ENCODE measurements at regions not wholly inside any gene's neighbourhood (a gene's known extent, or its start where the extent isn't known, plus 50 kb on each side); places are given as distances from the start of the nearest gene placed in this dataset.

DNA sequence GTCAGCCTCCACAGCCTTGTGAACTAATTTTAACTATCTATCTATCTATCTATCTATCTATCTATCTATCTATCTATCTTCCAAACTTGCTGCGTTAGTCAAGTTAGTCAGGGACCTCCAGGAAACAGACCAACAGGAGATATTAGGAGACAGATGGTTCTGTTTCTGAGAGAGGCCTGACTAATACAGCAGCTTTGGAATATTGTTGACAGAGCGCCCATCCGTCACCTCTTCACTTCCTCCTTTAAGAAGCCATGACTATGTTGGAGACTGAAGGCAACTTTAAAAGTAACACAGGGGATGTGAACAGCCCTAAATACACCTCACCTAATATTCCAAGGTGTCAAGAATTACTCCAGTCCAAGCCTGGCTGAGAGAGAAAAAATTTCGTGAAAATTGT lies 280.9 kb upstream of the IGFBP3 start:
- no peak overlapping the region for H3K4me2 ChIP-seq
- no peaks in the 10 kb centered on the region for H3K27me3 ChIP-seq
- no peak for TF ChIP-seq Cebpa-rat (IDR thresholded peaks at IDR 0.05)
- no peaks in the 10 kb centered on the region for H3K4me1 ChIP-seq
- no peaks in the 10 kb centered on the region for H4K20me1 ChIP-seq
- no peak overlapping the region for H3K9ac ChIP-seq
- no peak overlapping the region for H3K27ac ChIP-seq
- no peak overlapping the region for H3K4me3 ChIP-seq
- no peaks in the 10 kb centered on the region for H3K36me3 ChIP-seq
- no peaks in the 10 kb centered on the region for H3K9me3 ChIP-seq

DNA sequence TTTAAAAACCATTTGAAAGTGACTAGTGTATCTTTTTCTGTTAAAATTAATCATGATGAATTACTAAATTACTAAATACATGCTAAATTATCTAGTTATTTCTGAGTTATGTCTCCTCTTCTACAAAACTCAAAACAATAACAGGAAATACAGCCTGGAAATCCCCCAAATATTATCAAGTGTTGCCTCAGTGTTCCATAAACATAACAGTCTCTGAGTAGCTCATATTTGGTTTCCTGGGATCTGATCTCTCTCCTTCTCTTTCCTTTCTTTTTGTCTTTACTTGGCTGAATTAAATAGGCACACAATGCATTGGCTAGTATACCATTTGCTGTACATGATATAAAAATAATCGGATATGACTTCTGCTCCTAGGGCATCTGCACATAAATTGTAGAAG lies 277.6 kb upstream of the IGFBP3 start:
- Histone ChIP-seq H3K4me1 (no peaks in the 10 kb centered on the region), H3K27ac (no peak overlapping the region), H3K4me2 (no peak overlapping the region), H3K9me3 (no peaks in the 10 kb centered on the region), H3K9ac (no peak overlapping the region), H3K27me3 (no peaks in the 10 kb centered on the region), H3K36me3 (no peaks in the 10 kb centered on the region), H4K20me1 (no peaks in the 10 kb centered on the region), H3K4me3 (no peak overlapping the region)
- no peak for TF ChIP-seq Cebpa-rat (IDR thresholded peaks at IDR 0.05)

DNA sequence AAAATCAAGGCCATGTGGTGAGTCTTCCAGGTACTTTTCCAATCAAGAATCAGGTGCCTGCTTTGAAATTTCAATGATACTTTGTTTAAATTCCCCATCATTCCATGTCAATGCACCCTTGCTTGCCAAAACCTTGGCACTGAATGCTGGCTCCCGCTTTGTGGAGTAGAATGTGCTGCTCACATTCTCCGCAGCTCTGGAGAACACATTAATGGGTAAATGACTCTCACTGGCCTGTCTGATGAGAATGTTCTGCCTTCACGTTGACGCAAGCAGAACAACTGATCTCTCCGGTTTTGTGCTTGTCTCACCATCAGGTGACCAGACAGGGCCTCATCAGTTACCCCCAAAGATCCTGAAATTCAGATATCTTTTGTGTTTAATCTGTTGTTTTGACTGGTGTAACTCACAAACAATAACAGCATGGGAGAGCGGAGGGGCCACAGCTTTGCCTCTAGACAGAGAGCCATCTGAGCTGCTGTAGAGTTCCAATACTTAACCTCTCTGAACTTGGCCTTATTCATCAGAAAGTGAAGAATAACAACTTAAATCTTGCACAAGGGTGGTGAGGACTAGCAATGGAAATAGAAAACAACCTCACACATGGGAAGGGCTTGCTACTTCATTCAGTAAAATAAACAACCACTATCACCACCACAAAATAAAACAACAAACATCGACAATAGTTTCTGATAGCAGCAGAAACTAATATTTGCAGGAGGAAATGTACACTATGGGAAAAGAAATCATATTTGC lies 276.9 kb upstream of the IGFBP3 start:
- Histone ChIP-seq H3K27ac (no peak overlapping the region), H3K4me2 (no peak overlapping the region), H3K27me3 (no peaks in the 10 kb centered on the region), H3K9me3 (no peaks in the 10 kb centered on the region), H3K9ac (no peak overlapping the region), H3K36me3 (no peaks in the 10 kb centered on the region), H3K4me3 (no peak overlapping the region), H3K4me1 (no peaks in the 10 kb centered on the region), H4K20me1 (no peaks in the 10 kb centered on the region)
- no peak for TF ChIP-seq Cebpa-rat (IDR thresholded peaks at IDR 0.05)

- no peaks in the 10 kb centered on the region for H4K20me1 ChIP-seq
- no peaks in the 10 kb centered on the region for H3K27me3 ChIP-seq
- no peaks in the 10 kb centered on the region for H3K4me1 ChIP-seq
- H3K9me3 ChIP-seq = no peaks in the 10 kb centered on the region
- H3K9ac ChIP-seq = no peak overlapping the region
- no peaks in the 10 kb centered on the region for H3K36me3 ChIP-seq
- H3K4me3 ChIP-seq = no peak overlapping the region
- TF ChIP-seq Cebpa-rat (IDR thresholded peaks at IDR 0.05) = no peak
- no peak overlapping the region for H3K27ac ChIP-seq
- H3K4me2 ChIP-seq = no peak overlapping the region
Measured at GRCh38 chr7:46195934-46196333, 274.9 kb upstream of the IGFBP3 start.

DNA sequence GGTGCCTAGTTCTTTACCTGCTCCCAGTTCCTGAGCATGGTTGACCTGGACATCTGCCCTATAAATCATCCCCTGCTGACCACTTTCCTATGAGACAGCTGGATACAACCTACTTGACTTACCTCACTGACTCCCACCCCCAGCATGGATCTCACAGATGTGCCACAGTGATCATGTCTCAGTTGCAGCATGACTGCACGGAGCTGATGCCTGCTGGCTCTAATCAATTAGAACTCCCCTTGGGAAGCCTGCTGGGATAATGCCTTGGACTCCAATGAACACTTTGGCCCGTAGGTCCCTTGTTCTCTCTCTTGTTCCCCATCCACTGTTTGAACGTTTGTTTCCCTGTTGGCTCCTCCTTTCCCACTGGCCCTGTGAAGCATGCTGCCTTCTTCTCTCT lies 271.2 kb upstream of the IGFBP3 start:
- H3K9ac ChIP-seq = no peak overlapping the region
- TF ChIP-seq Cebpa-rat (IDR thresholded peaks at IDR 0.05) = no peak
- no peak overlapping the region for H3K27ac ChIP-seq
- H3K4me3 ChIP-seq = no peak overlapping the region
- H3K9me3 ChIP-seq = no peaks in the 10 kb centered on the region
- H3K36me3 ChIP-seq = no peaks in the 10 kb centered on the region
- H3K4me1 ChIP-seq = no peaks in the 10 kb centered on the region
- H4K20me1 ChIP-seq = no peaks in the 10 kb centered on the region
- no peaks in the 10 kb centered on the region for H3K27me3 ChIP-seq
- no peak overlapping the region for H3K4me2 ChIP-seq

GRCh38 chr7:46191776-46192175 lies 270.7 kb upstream of the IGFBP3 start:
- Histone ChIP-seq H3K27ac (no peak overlapping the region), H4K20me1 (no peaks in the 10 kb centered on the region), H3K27me3 (no peaks in the 10 kb centered on the region), H3K4me1 (no peaks in the 10 kb centered on the region), H3K4me2 (no peak overlapping the region), H3K36me3 (no peaks in the 10 kb centered on the region), H3K9me3 (no peaks in the 10 kb centered on the region), H3K9ac (no peak overlapping the region), H3K4me3 (no peak overlapping the region)
- no peak for TF ChIP-seq Cebpa-rat (IDR thresholded peaks at IDR 0.05)

GRCh38 chr7:46191296-46191695 lies 270.2 kb upstream of the IGFBP3 start:
- Histone ChIP-seq H3K9ac (no peak overlapping the region), H4K20me1 (no peaks in the 10 kb centered on the region), H3K4me1 (no peaks in the 10 kb centered on the region), H3K9me3 (no peaks in the 10 kb centered on the region), H3K4me3 (no peak overlapping the region), H3K4me2 (no peak overlapping the region), H3K36me3 (no peaks in the 10 kb centered on the region), H3K27ac (no peak overlapping the region), H3K27me3 (no peaks in the 10 kb centered on the region)
- TF ChIP-seq Cebpa-rat (IDR thresholded peaks at IDR 0.05) = no peak

GRCh38 chr7:46189255-46189790 lies 268.3 kb upstream of the IGFBP3 start:
- Histone ChIP-seq H3K4me1 (no peaks in the 10 kb centered on the region), H3K9ac (no peak overlapping the region), H3K9me3 (no peaks in the 10 kb centered on the region), H3K4me2 (no peak overlapping the region), H3K27me3 (no peaks in the 10 kb centered on the region), H3K36me3 (no peaks in the 10 kb centered on the region), H3K4me3 (no peak overlapping the region), H3K27ac (no peak overlapping the region), H4K20me1 (no peaks in the 10 kb centered on the region)
- TF ChIP-seq Cebpa-rat (IDR thresholded peaks at IDR 0.05) = no peak

- no peak overlapping the region for H3K27ac ChIP-seq
- no peak overlapping the region for H3K4me2 ChIP-seq
- no peak overlapping the region for H3K9ac ChIP-seq
- H4K20me1 ChIP-seq = no peaks in the 10 kb centered on the region
- no peaks in the 10 kb centered on the region for H3K27me3 ChIP-seq
- no peak for TF ChIP-seq Cebpa-rat (IDR thresholded peaks at IDR 0.05)
- H3K36me3 ChIP-seq = no peaks in the 10 kb centered on the region
- H3K9me3 ChIP-seq = peaks cover 4% of the 10 kb centered on the region; the same call in 1 of the 2 replicates
- H3K4me3 ChIP-seq = no peak overlapping the region
- H3K4me1 ChIP-seq = no peaks in the 10 kb centered on the region
Measured at GRCh38 chr7:46186131-46186530, 265.1 kb upstream of the IGFBP3 start.

GRCh38 chr7:46179061-46179610 lies 258.1 kb upstream of the IGFBP3 start:
- Histone ChIP-seq H4K20me1 (no peaks in the 10 kb centered on the region), H3K36me3 (no peaks in the 10 kb centered on the region), H3K27ac (no peak overlapping the region), H3K4me3 (no peak overlapping the region), H3K9ac (no peak overlapping the region), H3K9me3 (peaks cover 8% of the 10 kb centered on the region; the same call in 1 of the 2 replicates), H3K4me2 (no peak overlapping the region), H3K4me1 (peaks cover 11% of the 10 kb centered on the region), H3K27me3 (no peaks in the 10 kb centered on the region)
- no peak for TF ChIP-seq Cebpa-rat (IDR thresholded peaks at IDR 0.05)
